Transverse colon (tissue), 4 donors: ENCODE measurements at regions not wholly inside any gene's neighbourhood (a gene's known extent, or its start where the extent isn't known, plus 50 kb on each side); places are given as distances from the start of the nearest gene placed in this dataset.

Experiments used
- DNase-seq: peaks from one replicate; pipeline ENCODE4 v3.0.0-alpha.2; 2019
- H3K27ac ChIP-seq, 4 donors: fragments of 200-600 bp; sonication (generic); 2 replicates each; pipeline ENCODE4 v1.5.1; 2016 to 2018; ENCODE audit warnings: inconsistent platforms in 4 of 4
- H3K27me3 ChIP-seq: fragments of 200-600 bp; sonication (generic); 2 replicates; pipeline ENCODE4 v1.5.1; 2017; ENCODE audit warnings: inconsistent platforms
- H3K36me3 ChIP-seq, 4 donors: fragments of 200-600 bp; sonication (generic); 2 replicates each; pipeline ENCODE4 v1.5.1; 2017 to 2019; ENCODE audit warnings: inconsistent platforms in 4 of 4
- H3K4me1 ChIP-seq, 4 donors: fragments of 200-600 bp; sonication (generic); 2 replicates each; pipeline ENCODE4 v1.5.1; 2017 to 2020; ENCODE audit warnings: inconsistent platforms in 4 of 4
- H3K4me3 ChIP-seq, 4 donors: fragments of 200-600 bp; sonication (generic); 1 replicate in 1 of 4; 2 replicates in 3 of 4; pipeline versions ENCODE4 v1.5.1 to v1.6.1; 2017 to 2019; ENCODE audit warnings: inconsistent platforms in 4 of 4
- H3K9me3 ChIP-seq, 2 donors: fragments of 200-600 bp; sonication (generic); 2 replicates each; pipeline ENCODE4 v1.5.1; 2017 to 2019; ENCODE audit warnings: inconsistent platforms in 2 of 2
- CTCF ChIP-seq, 5 experiments: fragments of 200-600 bp in 3 of 5; fragments of 450-650 bp in 2 of 5; sonication (generic) in 3 of 5; IDR thresholded peaks; 1 replicate in 2 of 5; 2 replicates in 3 of 5; pipeline ENCODE4 v1.5.1; 2016 to 2017; ENCODE audit warnings: antibody characterized with exemption in 5 of 5, inconsistent platforms in 3 of 5, mild to moderate bottlenecking in 2 of 5, moderate library complexity in 1 of 5
- EP300 ChIP-seq: sonication (generic); formaldehyde crosslinking; IDR thresholded peaks from one replicate; pipeline ENCODE4 v1.6.1; 2017; ENCODE audit warnings: antibody characterized with exemption, low read depth
- POLR2A ChIP-seq: fragments of 450-650 bp; IDR thresholded peaks from one replicate; pipeline ENCODE4 v1.6.1; 2016; ENCODE audit warnings: antibody characterized with exemption, mild to moderate bottlenecking, moderate library complexity
- POLR2AphosphoS5 ChIP-seq, 3 donors: sonication (generic); formaldehyde crosslinking; IDR thresholded peaks; one replicate each; pipeline ENCODE4 v1.6.1; 2016; ENCODE audit warnings: antibody characterized with exemption in 3 of 3
- WGBS, 2 donors: methylation state at CpG; one replicate each; pipeline ENCODE4 v1.1.5; 2018; ENCODE audit warnings: low coverage in 1 of 2; 5-methylcytosine and 5-hydroxymethylcytosine counted together
- in situ Hi-C, 4 donors: fragments of 200-750 bp; cut with MboI; loops; one replicate each; pipeline versions ENCODE4 v1.15.0 to v1.15.1; 2017; ENCODE audit warnings: low sequenced_read_pairs in 3 of 4, low pct_ligation_motif_present in 1 of 4, low pct_unique_long_range_greater_than_20kb in 1 of 4
- intact Hi-C: fragments of 100-400 bp; cut with DNase I; formaldehyde crosslinking; loops from one replicate; pipeline ENCODE4 v1.15.1; 2023; ENCODE audit warnings: low total_unique reads

- peak; percentile 40 for DNase-seq
- H3K36me3 ChIP-seq, result no peaks in the 10 kb centered on the region
- no peak overlapping the region for H3K4me3 ChIP-seq
- H3K27me3 ChIP-seq, result no peaks in the 10 kb centered on the region
- no peaks in the 10 kb centered on the region for H3K9me3 ChIP-seq
- H3K27ac ChIP-seq, result no peak overlapping the region
- intact Hi-C loops (no loop called here), in situ Hi-C loops (no loop called here)
- TF ChIP-seq EP300 (no peak), CTCF (IDR thresholded peaks at IDR 0.05) (peak; percentile 55 to 68 (median 63))
- no peaks in the 10 kb centered on the region for H3K4me1 ChIP-seq
- WGBS, 2 donors, result 9 to 15% methylated on average over 12 of the region's 12 CpGs
Observed at GRCh38 chr6:153231048-153231646, 100.1 kb upstream of the RGS17 start.

GRCh38 chr6:153218184-153218792, 87.2 kb upstream of the RGS17 start:
- Histone ChIP-seq H3K36me3 (no peaks in the 10 kb centered on the region), H3K4me1 (no peaks in the 10 kb centered on the region), H3K9me3 (no peaks in the 10 kb centered on the region), H3K4me3 (no peak overlapping the region), H3K27me3 (no peaks in the 10 kb centered on the region), H3K27ac (no peak overlapping the region)
- no peak for DNase-seq
- WGBS, 2 donors, result 50 to 60% methylated on average over 1 to 3 of the region's 3 CpGs
- in situ Hi-C loops (no loop called here), intact Hi-C loops (no loop called here)
- TF ChIP-seq EP300 (no peak), CTCF (IDR thresholded peaks at IDR 0.05) (no peak), POLR2AphosphoS5 (IDR thresholded peaks at IDR 0.05) (no peak), POLR2A (no peak)

GRCh38 chr6:153216789-153217188, 85.7 kb upstream of the RGS17 start:
- no peaks in the 10 kb centered on the region for H3K36me3 ChIP-seq
- H3K27me3 ChIP-seq, result no peaks in the 10 kb centered on the region
- TF ChIP-seq POLR2AphosphoS5 (IDR thresholded peaks at IDR 0.05) (no peak), EP300 (no peak), CTCF (IDR thresholded peaks at IDR 0.05) (no peak), POLR2A (no peak)
- H3K4me3 ChIP-seq, result no peak overlapping the region
- in situ Hi-C loops (no loop called here), intact Hi-C loops (no loop called here)
- H3K27ac ChIP-seq, result no peak overlapping the region
- WGBS, 2 donors, result 25 to 72% methylated on average over 1 to 2 of the region's 2 CpGs
- no peaks in the 10 kb centered on the region for H3K9me3 ChIP-seq
- no peaks in the 10 kb centered on the region for H3K4me1 ChIP-seq
- no peak for DNase-seq

GRCh38 chr6:153215242-153215641, 84.2 kb upstream of the RGS17 start:
- intact Hi-C loops (no loop called here), in situ Hi-C loops (no loop called here)
- no peaks in the 10 kb centered on the region for H3K36me3 ChIP-seq
- no peak overlapping the region for H3K4me3 ChIP-seq
- no peak overlapping the region for H3K27ac ChIP-seq
- no peak for DNase-seq
- H3K4me1 ChIP-seq, result no peaks in the 10 kb centered on the region
- no peak for TF ChIP-seq CTCF (IDR thresholded peaks at IDR 0.05)
- no peak for TF ChIP-seq EP300
- TF ChIP-seq POLR2A, result no peak
- no peak for TF ChIP-seq POLR2AphosphoS5 (IDR thresholded peaks at IDR 0.05)
- no peaks in the 10 kb centered on the region for H3K9me3 ChIP-seq
- 49 to 65% methylated on average over 4 to 5 of the region's 5 CpGs for WGBS, 2 donors
- no peaks in the 10 kb centered on the region for H3K27me3 ChIP-seq
